Left renal cortex interstitium (tissue), 4 donors: ENCODE measurements at regions not wholly inside any gene's neighbourhood (a gene's known extent, or its start where the extent isn't known, plus 50 kb on each side); places are given as distances from the start of the nearest gene placed in this dataset.

Experiments
- DNase-seq, 4 donors: peaks; one replicate each; pipeline ENCODE4 v3.0.0-alpha.2; 2013; ENCODE audit warnings: low read depth in 4 of 4, low spot score in 2 of 4, missing footprints in 1 of 4

- DNase-seq, result no peak
Observed at GRCh38 chrX:80098038-80098437, 83.5 kb downstream of the TBX22 start.

- no peak for DNase-seq
Observed at GRCh38 chrX:80120335-80120734, 105.8 kb downstream of the TBX22 start.

GRCh38 chrX:80138938-80139337, 124.4 kb downstream of the TBX22 start:
- DNase-seq, result no peak

- DNase-seq, result no peak
Observed at GRCh38 chrX:80139564-80139963, 125.0 kb downstream of the TBX22 start.

GRCh38 chrX:80170581-80170980, 156.0 kb downstream of the TBX22 start:
- no peak for DNase-seq

- no peak for DNase-seq
Observed at GRCh38 chrX:80173261-80173660, 158.7 kb downstream of the TBX22 start.

- no peak for DNase-seq
Observed at GRCh38 chrX:80174925-80175574, 160.5 kb downstream of the TBX22 start.

GRCh38 chrX:80181079-80181478, 166.5 kb downstream of the TBX22 start:
- no peak for DNase-seq

GRCh38 chrX:80184854-80185253, 170.3 kb downstream of the TBX22 start:
- no peak for DNase-seq

- DNase-seq, result no peak
Observed at GRCh38 chrX:80206647-80207046, 192.1 kb downstream of the TBX22 start.

- no peak for DNase-seq
Observed at GRCh38 chrX:80207327-80207726, 192.8 kb downstream of the TBX22 start.

GRCh38 chrX:80216086-80216485, 201.5 kb downstream of the TBX22 start:
- no peak for DNase-seq

GRCh38 chrX:80223982-80224579, 196.2 kb upstream of the TENT5D start:
- no peak for DNase-seq

GRCh38 chrX:80229626-80230025, 190.6 kb upstream of the TENT5D start:
- DNase-seq, result no peak

- no peak for DNase-seq
Observed at GRCh38 chrX:80237072-80237471, 183.2 kb upstream of the TENT5D start.

- DNase-seq, result no peak
Observed at GRCh38 chrX:80246271-80246670, 174.0 kb upstream of the TENT5D start.

- no peak for DNase-seq
Observed at GRCh38 chrX:80266287-80266686, 154.0 kb upstream of the TENT5D start.

- DNase-seq, result no peak
Observed at GRCh38 chrX:80266979-80267378, 153.3 kb upstream of the TENT5D start.

GRCh38 chrX:80267790-80268189, 152.5 kb upstream of the TENT5D start:
- no peak for DNase-seq

- DNase-seq, result no peak
Observed at GRCh38 chrX:80282535-80282934, 137.7 kb upstream of the TENT5D start.

GRCh38 chrX:80285131-80285773, 135.0 kb upstream of the TENT5D start:
- DNase-seq, result peak in 2 of 4 donors; percentile 4 to 16

GRCh38 chrX:80290834-80291233, 129.4 kb upstream of the TENT5D start:
- DNase-seq, result no peak
